CD4-positive, alpha-beta T cell treated with Interleukin-4 for 4 hours (primary cell): ENCODE measurements at regions not wholly inside any gene's neighbourhood (a gene's known extent, or its start where the extent isn't known, plus 50 kb on each side); places are given as distances from the start of the nearest gene placed in this dataset.
"Not testable (repeated sequence)": the region's sequence is repeated elsewhere in the genome, so short reads cannot be mapped to it uniquely, and the experiment has no call there.

ENCODE experiments used
- DNase-seq: peaks from one replicate; pipeline ENCODE4 v3.0.0-alpha.2; 2020

- no peak for DNase-seq
These were observed 53.4 kb downstream of the MC4R start for GRCh38 chr18:60319129-60319528.

GRCh38 chr18:60311676-60312360 lies 60.8 kb downstream of the MC4R start:
- no peak for DNase-seq

DNA sequence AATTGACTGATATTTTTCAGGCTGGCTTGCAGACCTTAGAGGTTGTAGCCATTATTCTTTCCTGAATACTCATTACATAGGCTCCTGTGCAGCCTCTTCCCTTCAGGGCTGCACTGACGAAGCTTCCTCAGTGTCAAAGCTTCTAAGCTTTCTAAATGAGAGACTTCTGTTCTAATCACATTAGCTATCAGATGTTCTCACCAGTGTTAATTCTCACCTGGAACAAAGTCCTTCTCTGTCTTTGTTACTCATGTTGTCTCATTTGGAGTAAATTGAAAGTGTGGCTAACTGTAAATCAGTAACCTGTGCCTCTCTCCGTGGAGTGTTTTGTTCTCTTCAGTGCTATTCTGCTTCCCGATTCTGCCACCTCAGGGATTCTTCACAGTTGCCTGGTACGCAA lies 76.9 kb downstream of the MC4R start:
- DNase-seq: no peak

- no peak for DNase-seq
These were observed 80.4 kb downstream of the MC4R start for GRCh38 chr18:60292186-60292585.

GRCh38 chr18:60279391-60279790 lies 93.2 kb downstream of the MC4R start:
- no peak for DNase-seq

GRCh38 chr18:60277855-60278480 lies 94.6 kb downstream of the MC4R start:
- DNase-seq: no peak

DNA sequence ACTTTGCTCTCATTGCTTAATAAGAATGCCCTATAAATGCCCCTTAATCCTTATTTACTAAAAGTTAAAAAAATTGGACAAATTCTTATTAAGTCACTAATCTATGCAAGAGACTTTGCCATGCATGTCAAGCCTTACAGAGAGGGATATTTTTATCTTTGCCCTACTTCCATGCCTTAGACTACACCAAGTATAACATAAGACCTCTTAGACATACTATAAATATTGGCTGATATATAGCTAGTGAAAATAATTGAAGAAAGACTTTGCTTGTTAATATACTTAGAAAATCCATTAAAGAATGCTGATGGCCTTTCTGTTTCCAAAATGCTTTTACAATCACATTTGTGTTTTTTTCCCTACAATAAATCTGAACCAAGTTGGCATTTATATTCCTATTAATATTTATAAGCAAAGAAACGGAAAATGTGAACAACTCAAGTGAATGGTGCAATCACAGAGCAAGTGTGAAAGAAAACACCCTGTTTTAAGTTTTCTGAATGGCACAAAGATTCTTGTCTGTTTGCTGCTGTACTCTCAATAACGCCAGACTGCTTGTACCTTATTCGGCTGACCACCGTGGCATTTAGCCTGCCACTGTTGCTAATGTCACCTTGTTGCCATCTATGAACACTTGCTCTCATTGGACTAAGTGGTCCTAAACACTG lies 105.0 kb downstream of the MC4R start:
- DNase-seq: no peak

GRCh38 chr18:60266558-60266957 lies 106.0 kb downstream of the MC4R start:
- DNase-seq: no peak

- no peak for DNase-seq
These were observed 113.4 kb downstream of the MC4R start for GRCh38 chr18:60259052-60259681.

DNA sequence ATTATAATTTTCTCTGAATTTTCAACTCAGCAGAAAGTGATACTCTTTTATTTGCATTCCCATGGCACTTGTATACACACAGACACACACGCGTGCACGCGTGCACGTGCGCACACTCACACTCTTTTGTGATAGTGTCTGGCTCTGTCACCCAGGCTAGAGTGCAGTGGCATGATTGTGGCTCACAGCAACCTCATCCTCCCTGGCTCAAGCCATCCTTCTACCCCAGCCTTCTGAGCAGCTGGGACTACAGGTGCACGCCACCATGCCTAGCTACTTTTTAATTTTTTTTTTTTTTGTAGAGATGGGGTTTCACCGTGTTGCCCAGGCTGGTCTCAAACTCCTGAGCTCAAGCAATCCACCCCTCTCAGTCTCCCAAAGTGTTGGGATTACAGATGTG lies 123.2 kb downstream of the MC4R start:
- DNase-seq: no peak

DNA sequence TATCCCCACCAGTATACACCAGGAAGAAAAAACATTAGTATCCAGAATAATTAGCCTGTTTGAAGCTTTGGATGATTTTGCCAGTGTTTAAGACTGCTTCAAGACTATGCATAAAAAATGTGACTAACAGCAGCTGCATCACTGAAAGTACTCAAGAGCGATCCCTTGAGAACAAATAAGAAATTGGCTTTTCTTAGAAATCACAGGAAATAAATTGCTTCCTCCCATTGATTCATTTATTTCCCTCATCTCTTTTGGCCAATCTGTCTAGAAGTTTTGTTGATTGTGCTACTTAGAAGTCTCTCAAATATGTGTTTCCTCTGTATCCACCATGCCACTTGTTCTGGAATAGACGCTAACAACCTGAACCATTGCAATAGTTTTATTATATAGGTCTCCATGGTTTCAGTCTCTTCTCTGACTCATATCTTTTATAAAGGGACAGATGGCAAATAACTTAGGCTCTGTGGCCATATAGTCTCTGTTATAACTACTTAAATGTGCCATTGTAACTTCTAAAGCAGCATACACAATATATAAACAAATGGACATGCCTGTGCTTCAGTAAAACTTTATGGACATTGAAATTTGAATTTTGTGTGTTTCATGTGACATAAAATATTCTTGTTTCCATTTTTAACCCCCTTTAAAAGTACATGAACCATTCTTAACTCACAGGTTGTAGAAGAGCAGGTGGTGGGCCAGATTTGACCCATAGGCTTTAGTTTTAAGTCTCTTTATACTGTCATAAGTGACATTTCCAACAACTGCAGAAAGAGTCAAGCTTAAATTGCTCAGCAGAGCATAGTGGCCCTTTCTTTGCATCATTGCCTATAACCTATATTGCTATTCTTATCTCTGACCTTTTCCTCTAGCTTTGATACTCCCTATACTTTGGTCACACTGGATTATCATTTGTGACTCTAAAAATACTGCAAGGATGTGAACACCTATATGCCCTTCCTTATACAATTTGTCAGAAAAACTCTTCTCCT lies 123.9 kb downstream of the MC4R start:
- no peak for DNase-seq

- DNase-seq: no peak
These were observed 125.5 kb downstream of the MC4R start for GRCh38 chr18:60247103-60247502.

GRCh38 chr18:60246606-60247005 lies 126.0 kb downstream of the MC4R start:
- DNase-seq: no peak

GRCh38 chr18:60245096-60245495 lies 127.5 kb downstream of the MC4R start:
- DNase-seq: no peak

DNA sequence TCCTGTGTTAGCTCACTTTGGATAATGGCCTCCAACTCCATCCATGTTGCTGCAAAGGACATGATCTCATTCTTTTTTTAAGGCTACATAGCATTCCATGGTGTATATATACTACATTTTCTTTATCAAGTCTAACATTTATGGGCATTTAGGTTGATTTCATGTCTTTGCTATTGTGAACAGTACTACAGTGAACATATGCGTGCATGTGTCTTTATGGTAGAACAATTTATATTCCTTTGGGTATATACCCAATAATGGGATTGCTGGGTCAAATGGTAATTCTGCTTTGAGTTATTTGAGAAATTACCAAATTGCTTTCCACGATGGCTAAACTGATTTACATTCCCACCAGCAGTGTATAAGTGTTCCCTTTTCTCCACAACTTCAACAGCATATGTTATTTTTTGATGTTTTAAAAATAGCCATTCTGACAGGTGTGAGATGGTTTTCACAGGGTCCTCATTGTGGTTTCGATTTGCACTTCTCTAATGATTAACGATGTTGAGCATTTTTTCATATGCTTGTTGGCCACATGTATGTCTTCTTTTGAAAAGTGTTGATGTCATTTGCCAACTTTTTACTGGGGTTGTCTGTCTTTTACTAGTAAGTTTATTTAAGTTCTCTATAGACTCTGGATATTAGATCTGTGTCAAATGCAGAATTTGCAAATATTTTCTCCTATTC lies 133.4 kb downstream of the MC4R start:
- DNase-seq: not testable (repeated sequence)

DNA sequence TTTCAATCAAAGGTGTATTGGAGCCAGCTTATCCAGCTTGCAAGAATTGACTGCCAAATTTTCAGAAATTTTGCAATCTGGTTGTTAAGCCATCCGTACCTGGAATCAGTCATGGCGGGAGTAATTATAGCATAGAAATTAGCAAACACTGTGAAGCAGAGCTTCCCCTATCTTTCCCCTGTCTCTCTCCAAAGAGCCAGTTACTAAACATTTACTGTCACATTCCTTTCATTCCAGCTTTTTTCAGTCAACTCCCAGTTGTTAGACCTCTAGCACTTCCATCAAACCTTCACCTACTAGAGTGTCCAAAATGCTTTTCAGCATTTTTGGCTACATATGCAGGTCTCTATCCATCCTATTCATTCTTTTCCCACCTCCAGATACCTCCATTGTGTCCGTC lies 137.4 kb downstream of the MC4R start:
- DNase-seq: no peak

- DNase-seq: no peak
These were observed 140.0 kb downstream of the MC4R start for GRCh38 chr18:60232541-60232940.

DNA sequence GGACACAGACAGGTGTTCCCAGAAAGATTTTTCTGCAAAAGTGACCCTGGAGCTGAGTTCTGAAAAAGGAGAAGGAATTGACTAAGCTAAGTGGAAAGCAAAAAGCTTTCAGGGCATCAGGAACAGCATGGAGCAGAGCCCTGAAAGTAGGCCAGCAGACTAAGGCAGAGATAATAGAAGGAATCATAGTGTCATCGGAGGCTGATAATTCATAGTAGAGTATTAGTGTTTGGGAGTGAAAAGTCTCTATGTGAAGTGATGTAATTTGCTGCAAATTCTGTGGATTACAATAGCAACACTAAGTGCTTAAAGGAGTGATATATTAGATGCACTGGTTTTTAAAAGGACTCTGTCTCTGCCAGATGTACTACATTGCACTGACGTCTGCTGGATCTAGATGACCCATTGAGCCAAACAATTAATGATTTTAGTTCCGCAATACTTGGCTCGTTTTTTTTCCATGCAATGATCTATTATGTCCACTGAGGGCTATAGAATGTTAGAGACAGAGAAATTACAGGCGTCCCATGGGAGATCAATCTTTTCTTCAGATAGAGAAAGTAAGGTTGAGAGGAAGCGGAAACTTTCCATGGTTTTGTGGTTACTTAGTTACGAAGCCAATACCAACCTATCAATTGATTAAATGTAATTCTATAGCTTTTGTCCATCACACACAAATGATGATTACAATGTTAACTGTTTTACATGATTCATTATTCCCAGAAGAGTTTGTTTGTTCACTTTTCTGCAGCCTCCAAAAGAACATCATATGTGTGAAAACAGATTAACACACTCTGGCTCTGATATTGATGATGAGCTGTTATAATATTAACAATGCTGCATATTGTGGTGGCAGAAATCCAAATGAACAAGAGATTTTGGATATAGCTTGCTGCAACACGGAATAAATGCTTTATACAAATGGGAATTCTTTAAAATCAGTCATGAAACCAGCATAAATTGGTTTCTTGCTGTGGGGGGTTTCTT lies 143.7 kb downstream of the MC4R start:
- no peak for DNase-seq

DNA sequence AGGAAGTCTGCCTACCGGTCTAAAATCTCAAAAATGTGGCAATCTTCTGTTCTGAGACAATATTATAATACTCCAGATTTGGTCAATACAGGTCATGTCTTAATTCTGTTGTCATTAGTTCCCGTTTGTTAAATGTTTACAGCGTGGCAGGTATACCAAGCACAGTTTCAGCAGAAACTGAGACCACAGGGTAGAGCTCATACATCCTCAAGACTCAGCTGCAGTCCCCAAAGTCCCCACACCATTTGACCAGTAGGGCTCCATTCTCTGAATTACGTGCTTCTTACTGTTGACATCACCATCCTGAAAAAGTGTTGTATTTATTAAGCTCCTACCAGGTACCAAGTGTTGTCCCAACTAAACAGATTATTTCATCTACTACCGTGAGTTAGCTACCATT lies 157.1 kb downstream of the MC4R start:
- DNase-seq: no peak

DNA sequence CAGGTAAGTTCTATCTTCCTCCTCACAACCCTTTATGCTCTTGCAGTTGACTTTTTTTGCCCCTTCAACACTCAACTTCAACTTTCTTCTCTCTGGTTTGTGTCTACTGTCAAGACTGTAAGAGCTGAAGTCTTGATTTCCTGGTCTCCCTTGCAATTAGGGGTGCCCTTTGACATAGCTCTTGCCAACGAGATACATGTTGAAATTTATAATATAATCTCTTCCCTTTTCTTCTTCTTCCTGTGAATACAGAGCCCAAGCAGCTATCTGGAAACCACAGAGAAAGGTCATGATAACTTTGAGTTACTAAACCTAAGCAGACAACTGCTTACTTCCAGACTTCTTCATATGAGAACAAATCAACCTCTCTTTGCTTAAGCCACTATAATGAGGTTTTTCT lies 163.5 kb downstream of the MC4R start:
- DNase-seq: no peak

DNA sequence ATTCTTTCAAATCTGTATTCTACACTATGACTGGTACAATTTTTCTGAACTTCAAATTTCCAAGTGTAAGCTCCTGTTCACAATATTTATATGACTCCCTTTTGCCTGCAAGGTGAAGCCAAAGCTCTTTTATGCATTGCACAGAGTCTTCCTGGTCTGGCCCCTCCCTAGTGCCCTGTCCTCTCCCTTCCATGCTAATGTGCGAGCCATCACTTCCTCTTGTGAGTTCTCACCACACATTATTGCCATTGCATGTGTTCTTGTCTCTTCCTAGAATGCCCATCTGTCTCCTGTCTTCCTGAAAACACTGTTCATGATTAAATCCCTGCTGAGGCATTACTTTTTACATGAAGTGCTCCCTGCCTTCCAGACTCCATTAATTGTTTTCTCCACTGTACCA lies 169.9 kb downstream of the MC4R start:
- no peak for DNase-seq
